ENCODE measurements at regions not wholly inside any gene's neighbourhood (a gene's known extent, or its start where the extent isn't known, plus 50 kb on each side); places are given as distances from the start of the nearest gene placed in this dataset.
"Not testable (repeated sequence)": the region's sequence is repeated elsewhere in the genome, so short reads cannot be mapped to it uniquely, and the experiment has no call there.

DNA sequence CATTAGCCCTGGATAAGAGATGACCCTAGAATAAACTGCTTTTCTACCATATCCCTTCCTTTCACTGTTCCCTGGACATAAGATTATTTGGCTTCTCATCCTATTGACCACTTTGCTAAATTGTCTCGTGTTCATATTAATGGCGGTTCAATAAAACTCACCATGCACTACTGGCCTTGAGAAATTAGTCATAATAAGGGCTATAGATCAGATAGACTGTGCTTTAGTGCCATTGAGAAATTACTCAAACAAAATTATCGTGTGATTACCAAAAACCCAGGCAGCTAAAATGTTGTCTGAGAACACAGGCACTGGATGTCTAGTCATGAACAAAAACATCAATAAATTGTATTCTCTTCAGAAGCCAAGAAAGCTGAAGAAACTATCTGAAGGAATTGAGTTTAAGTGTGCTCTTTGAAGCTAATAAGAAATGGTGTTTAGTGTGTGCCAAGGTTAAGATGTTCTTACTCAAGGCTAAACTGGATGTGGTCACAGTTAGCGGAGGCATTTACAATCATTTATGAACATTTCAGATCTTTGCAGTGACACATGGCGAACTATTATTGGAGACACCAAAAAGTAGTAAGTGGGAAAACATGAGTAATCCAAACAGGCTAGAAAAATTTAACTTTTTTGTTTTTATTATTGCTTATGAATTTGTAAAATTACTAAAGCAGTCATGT is 460.4 kb upstream of the RORB start:
- TF ChIP-seq, protein P1, sequence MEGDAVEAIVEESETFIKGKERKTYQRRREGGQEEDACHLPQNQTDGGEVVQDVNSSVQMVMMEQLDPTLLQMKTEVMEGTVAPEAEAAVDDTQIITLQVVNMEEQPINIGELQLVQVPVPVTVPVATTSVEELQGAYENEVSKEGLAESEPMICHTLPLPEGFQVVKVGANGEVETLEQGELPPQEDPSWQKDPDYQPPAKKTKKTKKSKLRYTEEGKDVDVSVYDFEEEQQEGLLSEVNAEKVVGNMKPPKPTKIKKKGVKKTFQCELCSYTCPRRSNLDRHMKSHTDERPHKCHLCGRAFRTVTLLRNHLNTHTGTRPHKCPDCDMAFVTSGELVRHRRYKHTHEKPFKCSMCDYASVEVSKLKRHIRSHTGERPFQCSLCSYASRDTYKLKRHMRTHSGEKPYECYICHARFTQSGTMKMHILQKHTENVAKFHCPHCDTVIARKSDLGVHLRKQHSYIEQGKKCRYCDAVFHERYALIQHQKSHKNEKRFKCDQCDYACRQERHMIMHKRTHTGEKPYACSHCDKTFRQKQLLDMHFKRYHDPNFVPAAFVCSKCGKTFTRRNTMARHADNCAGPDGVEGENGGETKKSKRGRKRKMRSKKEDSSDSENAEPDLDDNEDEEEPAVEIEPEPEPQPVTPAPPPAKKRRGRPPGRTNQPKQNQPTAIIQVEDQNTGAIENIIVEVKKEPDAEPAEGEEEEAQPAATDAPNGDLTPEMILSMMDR (conservative IDR thresholded peaks at IDR 0.05; ENCODE audit: low read depth, low read length) = no peak
- DNase-seq (ENCODE audit: low read depth) = no peak

DNA sequence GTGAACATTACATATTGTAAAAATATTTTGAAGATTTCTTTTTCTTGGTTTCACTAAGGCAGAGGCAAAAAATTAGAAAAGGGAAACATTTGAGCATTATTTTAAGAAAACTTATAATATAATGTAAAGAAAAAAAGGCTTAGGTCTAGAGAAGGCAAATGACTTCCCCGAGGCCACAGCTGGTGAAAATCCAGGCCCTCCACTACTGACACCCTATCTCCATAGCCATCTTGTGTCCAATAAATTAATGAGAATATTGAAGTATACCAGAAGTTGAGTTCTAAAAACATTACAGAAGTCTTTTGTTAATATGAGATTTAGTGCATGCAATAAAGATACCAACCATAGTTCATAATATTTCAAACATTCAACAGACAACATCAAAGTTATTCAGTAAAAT is 459.9 kb upstream of the RORB start:
- no peak overlapping the region for H3K4me3 ChIP-seq (ENCODE audit: low read depth, low read length)
- TF ChIP-seq, protein P1 (conservative IDR thresholded peaks at IDR 0.05; ENCODE audit: low read depth, low read length) = no peak
- no peak for DNase-seq (ENCODE audit: low read depth)

More for the DNA sequence above, 460.4 kb upstream of the RORB start:
- no peak overlapping the region for H3K4me3 ChIP-seq (ENCODE audit: low read depth, low read length)

DNA sequence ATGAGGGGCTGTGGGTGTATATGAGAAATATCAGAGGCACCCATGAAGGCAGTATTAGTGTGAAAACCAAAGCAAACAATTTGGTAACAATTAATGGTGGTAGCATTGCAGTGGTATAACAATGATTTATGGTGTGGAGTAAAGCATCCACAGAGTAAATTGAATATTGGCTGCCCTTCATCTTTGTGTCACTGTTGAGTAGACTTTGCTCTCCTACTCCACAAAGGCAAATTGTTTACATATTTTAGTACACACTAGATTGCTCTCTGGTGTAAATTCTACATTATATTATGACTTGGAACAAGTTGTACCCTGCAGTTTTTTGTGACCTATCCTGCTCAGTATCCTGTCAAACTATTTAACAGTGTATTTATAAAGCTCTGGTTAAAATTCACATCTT is 455.5 kb upstream of the RORB start:
- DNase-seq (ENCODE audit: low read depth) = no peak
- TF ChIP-seq, protein P1 (conservative IDR thresholded peaks at IDR 0.05; ENCODE audit: low read depth, low read length) = no peak
- H3K4me3 ChIP-seq (ENCODE audit: low read depth, low read length) = no peak overlapping the region

DNA sequence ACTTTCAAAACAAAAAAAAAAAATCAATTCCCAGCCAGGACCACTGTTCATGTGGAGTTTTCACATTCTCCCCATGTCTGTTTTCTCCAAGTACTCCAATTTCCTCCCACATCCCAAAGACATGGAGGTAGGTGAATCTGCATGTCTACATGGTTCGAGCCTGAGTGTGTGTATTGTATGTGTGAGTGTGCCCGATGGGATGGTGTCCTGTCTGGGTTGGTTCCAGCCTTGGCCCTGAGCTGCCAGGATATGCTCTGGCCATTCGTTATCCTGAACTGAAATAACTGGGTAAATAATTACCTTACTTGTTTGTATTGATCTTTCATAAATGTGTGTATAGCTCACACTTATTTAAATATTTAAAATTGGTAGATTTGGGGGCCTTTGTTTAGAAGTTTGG is 452.3 kb upstream of the RORB start:
- TF ChIP-seq, protein P1 (conservative IDR thresholded peaks at IDR 0.05; ENCODE audit: low read depth, low read length) = no peak
- DNase-seq (ENCODE audit: low read depth) = no peak
- no peak overlapping the region for H3K4me3 ChIP-seq (ENCODE audit: low read depth, low read length)

DNA sequence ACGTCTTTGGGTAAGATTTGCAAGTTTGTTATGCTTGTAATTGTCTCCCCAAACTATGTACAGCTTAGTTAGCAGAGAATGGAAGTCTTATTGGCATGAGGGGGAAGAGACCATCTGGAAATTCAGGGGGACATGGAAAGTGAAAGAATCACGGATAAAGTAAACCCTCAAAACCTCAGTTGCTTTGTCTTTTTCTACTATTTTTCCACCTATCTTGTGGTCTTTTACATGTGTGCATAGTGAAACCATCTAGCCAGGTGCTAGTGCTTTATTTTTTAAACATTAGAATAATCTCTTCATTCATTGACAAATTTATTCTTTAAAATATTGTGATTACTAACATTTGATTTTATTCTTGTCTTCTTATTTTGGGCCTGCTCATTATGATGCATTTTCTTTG is 441.1 kb upstream of the RORB start:
- no peak overlapping the region for H3K4me3 ChIP-seq (ENCODE audit: low read depth, low read length)
- DNase-seq (ENCODE audit: low read depth) = no peak
- TF ChIP-seq, protein P1 (conservative IDR thresholded peaks at IDR 0.05; ENCODE audit: low read depth, low read length) = no peak

DNA sequence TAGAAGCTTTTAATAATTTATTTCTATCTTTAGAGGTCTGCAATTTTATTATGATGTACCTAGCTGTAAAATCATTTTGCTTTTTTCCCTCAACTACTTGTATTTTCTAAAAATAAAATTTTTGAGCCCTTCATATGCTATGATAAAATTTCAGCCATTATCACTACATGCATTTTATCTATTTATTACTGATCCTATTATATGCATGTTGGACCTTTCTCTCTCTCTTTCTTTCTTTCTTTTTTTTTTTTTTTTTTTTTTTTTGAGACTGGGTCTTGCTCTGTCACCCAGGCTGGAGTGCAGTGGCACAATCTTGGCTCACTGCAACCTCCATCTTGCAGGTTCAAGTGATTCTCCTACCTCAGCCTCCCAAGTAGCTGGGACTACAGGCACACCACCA is 440.1 kb upstream of the RORB start:
- not testable (repeated sequence) for DNase-seq (ENCODE audit: low read depth); H3K4me3 ChIP-seq (ENCODE audit: low read depth, low read length)

DNA sequence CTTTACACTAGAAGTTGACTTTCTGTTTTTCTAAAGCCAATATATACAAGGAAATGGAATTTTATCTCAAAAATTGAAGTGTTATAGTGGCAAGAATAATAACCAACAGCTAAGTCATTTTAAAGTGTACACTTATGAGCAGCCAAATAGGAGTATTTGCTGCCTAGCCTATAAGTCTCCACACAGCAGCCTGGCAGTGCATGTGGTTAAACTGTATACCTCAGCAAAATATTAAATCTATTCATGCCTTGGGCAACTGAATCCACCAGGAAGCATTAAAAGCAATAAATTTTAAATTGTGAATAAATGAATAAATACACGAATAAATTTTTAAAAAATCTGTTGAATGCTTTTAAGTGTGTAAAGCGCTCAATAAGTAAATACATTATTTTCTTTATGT is 432.4 kb upstream of the RORB start:
- DNase-seq (ENCODE audit: low read depth) = no peak
- TF ChIP-seq, protein P1 (conservative IDR thresholded peaks at IDR 0.05; ENCODE audit: low read depth, low read length) = no peak
- H3K4me3 ChIP-seq (ENCODE audit: low read depth, low read length) = no peak overlapping the region
